ENCODE measurements at regions not wholly inside any gene's neighbourhood (a gene's known extent, or its start where the extent isn't known, plus 50 kb on each side); places are given as distances from the start of the nearest gene placed in this dataset.

- TF ChIP-seq ZNF441 (CRISPR knock-in tag; IDR thresholded peaks at IDR 0.05; ENCODE audit: borderline replicate concordance) = no peak
- TF ChIP-seq SMAD9 (CRISPR knock-in tag; IDR thresholded peaks at IDR 0.05) = no peak
- TF ChIP-seq NPAS2 (CRISPR knock-in tag; IDR thresholded peaks at IDR 0.05; ENCODE audit: borderline replicate concordance) = no peak
- no peak for TF ChIP-seq YEATS2 (CRISPR knock-in tag; IDR thresholded peaks at IDR 0.05; ENCODE audit: borderline replicate concordance)
These were observed 219.2 kb downstream of the MTX2 start (continued) for GRCh38 chr2:176488431-176488830.

- ATAC-seq = no peak; the same call in 1 of the 3 replicates
These were observed 221.0 kb downstream of the MTX2 start for GRCh38 chr2:176490061-176490861.

More at GRCh38 chr2:176490061-176490861, 221.0 kb downstream of the MTX2 start:
- intact Hi-C loops (cut with micrococcal nuclease; ENCODE audit: unreplicated experiment) = no loop called here
- Histone ChIP-seq H3K9ac (ENCODE audit: insufficient read depth, low read depth, low read length) (no peak overlapping the region), H3K36me3 (replicated peaks in 1 of 2; ENCODE audit: control insufficient read depth in 1 of 2, insufficient read depth in 2 of 2, low read length in 2 of 2) (no peaks in the 10 kb centered on the region), H3K27ac (ENCODE audit: extremely low read length, insufficient read depth, low read length) (no peak overlapping the region), H3K79me2 (ENCODE audit: insufficient read depth, low read length) (no peaks in the 10 kb centered on the region), H4K20me1 (ENCODE audit: insufficient read depth, low read length) (no peaks in the 10 kb centered on the region), H3K27me3 (ENCODE audit: control insufficient read depth in 1 of 2, insufficient read depth in 2 of 2, low read length in 2 of 2) (peaks cover 0 to 28% of the 10 kb centered on the region in 2 experiments; a peak in 3 of 5 replicates), H3K4me3 (replicated peaks in 1 of 3; ENCODE audit: insufficient read depth in 1 of 3, low read depth in 2 of 3, low read length in 3 of 3) (no peak overlapping the region), H3K4me1 (ENCODE audit: insufficient read depth, low read length) (no peaks in the 10 kb centered on the region), H3K9me3 (ENCODE audit: low read length) (no peaks in the 10 kb centered on the region), H2AFZ (ENCODE audit: low read length) (no peak overlapping the region), H3K4me2 (ENCODE audit: low read depth, low read length) (no peak overlapping the region)
- no TSS peak for BruUV-seq (replicated peaks)
- no peak for DNase-seq (ENCODE audit: low spot score)
- ChIA-PET POLR2A (no interaction called here), CTCF (ENCODE audit: low intra/inter-chr PET ratio, low total read pairs) (no interaction called here)
- TF ChIP-seq ARNT2 (CRISPR knock-in tag; IDR thresholded peaks at IDR 0.05; ENCODE audit: low read depth) = no peak
- no peak for TF ChIP-seq TBX3 (IDR thresholded peaks at IDR 0.05; ENCODE audit: borderline replicate concordance)
- TF ChIP-seq ZNF883 (CRISPR knock-in tag; IDR thresholded peaks at IDR 0.05; ENCODE audit: not compliant biosample characterization) = no peak
- TF ChIP-seq HOXA7 (CRISPR knock-in tag; IDR thresholded peaks at IDR 0.05) = no peak
- no peak for TF ChIP-seq PAWR (CRISPR knock-in tag; IDR thresholded peaks at IDR 0.05; ENCODE audit: borderline replicate concordance)
- TF ChIP-seq ZNF572 (CRISPR knock-in tag; IDR thresholded peaks at IDR 0.05) = no peak
- no peak for TF ChIP-seq ZNF577 (CRISPR knock-in tag; IDR thresholded peaks at IDR 0.05; ENCODE audit: borderline replicate concordance, low read depth)
- no peak for TF ChIP-seq ZFAT (CRISPR knock-in tag; conservative IDR thresholded peaks at IDR 0.05)
- no peak for TF ChIP-seq ZNF331 (CRISPR knock-in tag; IDR thresholded peaks at IDR 0.05)
- TF ChIP-seq NR1H2 (CRISPR knock-in tag; IDR thresholded peaks at IDR 0.05; ENCODE audit: borderline replicate concordance, low read depth) = no peak
- TF ChIP-seq KLF9 (CRISPR knock-in tag; IDR thresholded peaks at IDR 0.05; ENCODE audit: low read depth) = no peak
- no peak for TF ChIP-seq ZNF670 (CRISPR knock-in tag; IDR thresholded peaks at IDR 0.05; ENCODE audit: borderline replicate concordance)
- no peak for TF ChIP-seq HCFC1 (IDR thresholded peaks at IDR 0.05; ENCODE audit: low read depth, low read length)
- 48% methylated on average over 43 of the region's 47 CpGs for WGBS (ENCODE audit: low lambda C conversion rate)
- no peak for FAIRE-seq
- in situ Hi-C loops (cut with HindIII; ENCODE audit: extremely low pct_ligation_motif_present, low pct_unique_long_range_greater_than_20kb) = no loop called here

All from HepG2 (cell line).